ENCODE measurements at regions not wholly inside any gene's neighbourhood (a gene's known extent, or its start where the extent isn't known, plus 50 kb on each side); places are given as distances from the start of the nearest gene placed in this dataset.

GRCh38 chrX:131944936-131945902, 77.9 kb upstream of the STK26 start:
- Histone ChIP-seq H3K36me3 (no peaks in the 10 kb centered on the region), H3K27me3 (no peaks in the 10 kb centered on the region), H3K9me3 (no peaks in the 10 kb centered on the region), H3K4me3 (no peak overlapping the region), H3K27ac (no peak overlapping the region), H3K4me1 (no peaks in the 10 kb centered on the region)
- no peak for DNase-seq
- TF ChIP-seq CTCF (IDR thresholded peaks at IDR 0.05) (no peak), POLR2A (IDR thresholded peaks at IDR 0.05) (no peak)

GRCh38 chrX:131951166-131951565, 71.9 kb upstream of the STK26 start:
- Histone ChIP-seq H3K27ac (no peak overlapping the region), H3K4me1 (no peaks in the 10 kb centered on the region), H3K9me3 (no peaks in the 10 kb centered on the region), H3K4me3 (no peak overlapping the region), H3K27me3 (no peaks in the 10 kb centered on the region), H3K36me3 (no peaks in the 10 kb centered on the region)
- no peak for DNase-seq
- TF ChIP-seq POLR2A (IDR thresholded peaks at IDR 0.05) (no peak), CTCF (IDR thresholded peaks at IDR 0.05) (no peak)

GRCh38 chrX:131955099-131955777, 67.9 kb upstream of the STK26 start:
- Histone ChIP-seq H3K27me3 (no peaks in the 10 kb centered on the region), H3K9me3 (no peaks in the 10 kb centered on the region)

GRCh38 chrX:131958724-131959123, 64.4 kb upstream of the STK26 start:
- H3K4me3 ChIP-seq = no peak overlapping the region
- H3K4me1 ChIP-seq = no peaks in the 10 kb centered on the region
- no peak overlapping the region for H3K27ac ChIP-seq
- no peaks in the 10 kb centered on the region for H3K27me3 ChIP-seq
- H3K36me3 ChIP-seq = no peaks in the 10 kb centered on the region
- H3K9me3 ChIP-seq = no peaks in the 10 kb centered on the region
- TF ChIP-seq POLR2A (IDR thresholded peaks at IDR 0.05) (no peak), CTCF (IDR thresholded peaks at IDR 0.05) (no peak)
- DNase-seq = no peak

More at GRCh38 chrX:131955099-131955777, 67.9 kb upstream of the STK26 start:
- Histone ChIP-seq H3K36me3 (no peaks in the 10 kb centered on the region), H3K4me1 (no peaks in the 10 kb centered on the region), H3K4me3 (no peak overlapping the region), H3K27ac (no peak overlapping the region)
- TF ChIP-seq CTCF (IDR thresholded peaks at IDR 0.05) (no peak), POLR2A (IDR thresholded peaks at IDR 0.05) (no peak)
- DNase-seq = no peak

GRCh38 chrX:131970347-131970746, 52.8 kb upstream of the STK26 start:
- no peak for TF ChIP-seq CTCF (IDR thresholded peaks at IDR 0.05)
- no peak for TF ChIP-seq POLR2A (IDR thresholded peaks at IDR 0.05)
- no peaks in the 10 kb centered on the region for H3K4me1 ChIP-seq
- no peaks in the 10 kb centered on the region for H3K27me3 ChIP-seq
- H3K4me3 ChIP-seq = no peak overlapping the region
- no peaks in the 10 kb centered on the region for H3K9me3 ChIP-seq
- H3K36me3 ChIP-seq = no peaks in the 10 kb centered on the region
- H3K27ac ChIP-seq = no peak overlapping the region
- DNase-seq = no peak

Small RNA genes in the stretch of these regions (small RNA-seq; reads per million reads assigned to genes)
- gene AL008629.1 (0 reads per million in 2 donors), gene HDGFP1 (0 reads per million in 2 donors), gene MCRIP2P1 (0 reads per million in 2 donors), gene RNA5SP514 (0 reads per million in 2 donors)
